Endothelial cell (in vitro differentiated cells): ENCODE measurements at regions not wholly inside any gene's neighbourhood (a gene's known extent, or its start where the extent isn't known, plus 50 kb on each side); places are given as distances from the start of the nearest gene placed in this dataset.
"Not testable (repeated sequence)": the region's sequence is repeated elsewhere in the genome, so short reads cannot be mapped to it uniquely, and the experiment has no call there.

ENCODE experiments used
- DNase-seq: peaks from one replicate; pipeline ENCODE4 v3.0.0; 2021; ENCODE audit warnings: low spot score
- H3K27ac Mint-ChIP-seq: one replicate; pipeline ENCODE4 v1.8.0; 2021; ENCODE audit warnings: mixed read lengths, inconsistent platforms; ENCODE audit not compliant: unreplicated experiment
- H3K27me3 Mint-ChIP-seq: one replicate; pipeline ENCODE4 v1.8.0; 2021; ENCODE audit warnings: mild to moderate bottlenecking, moderate library complexity, mixed read lengths, inconsistent platforms; ENCODE audit not compliant: unreplicated experiment
- H3K36me3 Mint-ChIP-seq: one replicate; pipeline ENCODE4 v1.8.0; 2021; ENCODE audit warnings: mild to moderate bottlenecking, low read depth, mixed read lengths, inconsistent platforms; ENCODE audit not compliant: unreplicated experiment
- H3K4me1 Mint-ChIP-seq: one replicate; pipeline ENCODE4 v1.8.0; 2021; ENCODE audit warnings: mild to moderate bottlenecking, mixed read lengths, inconsistent platforms; ENCODE audit not compliant: unreplicated experiment
- H3K4me3 Mint-ChIP-seq: one replicate; pipeline ENCODE4 v1.8.0; 2021; ENCODE audit warnings: mild to moderate bottlenecking, mixed read lengths, inconsistent platforms; ENCODE audit not compliant: unreplicated experiment
- H3K9me3 Mint-ChIP-seq: one replicate; pipeline ENCODE4 v1.8.0; 2021; ENCODE audit warnings: mixed read lengths, inconsistent platforms; ENCODE audit not compliant: unreplicated experiment
- TF ChIP-seq, protein P1 (sequence below): fragments of 200-600 bp; sonication (generic); IDR thresholded peaks from one replicate; pipeline ENCODE4 v1.5.0; 2021; ENCODE audit warnings: antibody characterized with exemption; ENCODE audit not compliant: unreplicated experiment

DNA sequence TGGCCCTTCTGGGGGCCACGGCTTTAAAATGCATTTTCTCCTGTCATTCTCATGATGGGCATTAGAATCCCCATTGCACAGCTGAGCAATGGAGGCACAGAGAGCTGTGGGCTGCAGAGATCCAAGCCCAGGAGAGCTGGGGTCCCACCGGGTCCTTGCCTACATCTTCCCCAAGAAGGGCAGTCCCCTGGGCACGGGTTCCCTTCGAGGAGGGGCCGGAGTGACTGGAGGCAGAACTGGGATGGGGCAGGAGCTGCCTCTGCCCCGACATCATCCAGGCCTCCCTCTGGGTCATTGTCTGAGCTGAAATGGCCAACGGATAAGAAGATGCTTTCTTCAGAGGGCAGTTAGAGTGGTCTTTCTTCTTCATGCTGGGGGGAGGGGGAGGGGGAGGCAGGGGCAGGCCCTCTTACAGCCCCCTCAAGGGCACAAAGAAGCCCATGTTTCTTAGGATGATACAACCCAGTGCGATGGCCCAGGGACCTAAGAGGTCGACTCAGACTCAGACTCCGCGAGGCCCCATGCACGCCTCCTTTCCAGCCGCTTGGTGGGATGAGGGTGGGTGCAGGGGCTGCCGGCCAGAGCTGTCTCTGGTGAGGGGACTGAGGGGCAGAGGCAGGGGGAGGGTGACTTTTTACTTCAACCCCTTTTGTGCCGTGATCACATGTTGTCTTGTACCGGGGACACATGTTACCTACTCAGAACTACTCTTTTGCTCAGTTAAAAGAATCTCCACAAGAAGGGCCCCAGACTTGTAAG, 112.4 kb upstream of the IRX2 start:
- H3K36me3 Mint-ChIP-seq = peaks cover 4% of the 10 kb centered on the region
- H3K4me3 Mint-ChIP-seq = no peak overlapping the region
- H3K4me1 Mint-ChIP-seq = no peaks in the 10 kb centered on the region
- H3K27ac Mint-ChIP-seq = no peak overlapping the region
- H3K9me3 Mint-ChIP-seq = peaks cover 9% of the 10 kb centered on the region
- TF ChIP-seq, protein P1, sequence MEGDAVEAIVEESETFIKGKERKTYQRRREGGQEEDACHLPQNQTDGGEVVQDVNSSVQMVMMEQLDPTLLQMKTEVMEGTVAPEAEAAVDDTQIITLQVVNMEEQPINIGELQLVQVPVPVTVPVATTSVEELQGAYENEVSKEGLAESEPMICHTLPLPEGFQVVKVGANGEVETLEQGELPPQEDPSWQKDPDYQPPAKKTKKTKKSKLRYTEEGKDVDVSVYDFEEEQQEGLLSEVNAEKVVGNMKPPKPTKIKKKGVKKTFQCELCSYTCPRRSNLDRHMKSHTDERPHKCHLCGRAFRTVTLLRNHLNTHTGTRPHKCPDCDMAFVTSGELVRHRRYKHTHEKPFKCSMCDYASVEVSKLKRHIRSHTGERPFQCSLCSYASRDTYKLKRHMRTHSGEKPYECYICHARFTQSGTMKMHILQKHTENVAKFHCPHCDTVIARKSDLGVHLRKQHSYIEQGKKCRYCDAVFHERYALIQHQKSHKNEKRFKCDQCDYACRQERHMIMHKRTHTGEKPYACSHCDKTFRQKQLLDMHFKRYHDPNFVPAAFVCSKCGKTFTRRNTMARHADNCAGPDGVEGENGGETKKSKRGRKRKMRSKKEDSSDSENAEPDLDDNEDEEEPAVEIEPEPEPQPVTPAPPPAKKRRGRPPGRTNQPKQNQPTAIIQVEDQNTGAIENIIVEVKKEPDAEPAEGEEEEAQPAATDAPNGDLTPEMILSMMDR = no peak
- H3K27me3 Mint-ChIP-seq = peaks cover 5% of the 10 kb centered on the region
- no peak for DNase-seq

DNA sequence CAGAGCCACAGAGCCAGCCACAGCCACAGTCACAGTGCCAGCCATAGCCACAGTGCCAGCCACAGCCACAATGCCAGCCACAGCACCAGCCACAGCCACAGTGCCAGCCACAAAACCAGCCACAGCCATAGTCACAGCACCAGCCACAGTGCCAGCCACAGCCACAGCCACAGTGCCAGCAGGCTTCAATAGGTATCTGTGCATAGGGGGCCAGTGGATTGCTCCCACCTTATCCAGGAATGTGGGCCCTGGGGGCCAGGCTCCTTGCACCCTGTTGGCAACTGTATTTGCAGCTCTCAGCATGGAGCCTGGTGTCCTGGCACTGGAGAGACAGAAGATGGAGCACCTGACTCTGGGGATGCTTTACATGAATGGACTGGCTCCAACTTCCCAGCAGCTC, 111.7 kb upstream of the IRX2 start:
- H3K36me3 Mint-ChIP-seq = peaks cover 4% of the 10 kb centered on the region
- no peak overlapping the region for H3K27ac Mint-ChIP-seq
- peaks cover 5% of the 10 kb centered on the region for H3K27me3 Mint-ChIP-seq
- H3K9me3 Mint-ChIP-seq = peaks cover 10% of the 10 kb centered on the region
- no peak overlapping the region for H3K4me3 Mint-ChIP-seq
- DNase-seq = no peak
- TF ChIP-seq, protein P1 = no peak
- H3K4me1 Mint-ChIP-seq = no peaks in the 10 kb centered on the region

- H3K27me3 Mint-ChIP-seq, H3K27ac Mint-ChIP-seq, H3K36me3 Mint-ChIP-seq, H3K9me3 Mint-ChIP-seq, H3K4me1 Mint-ChIP-seq, H3K4me3 Mint-ChIP-seq, DNase-seq: not testable (repeated sequence)
These were observed 110.7 kb upstream of the IRX2 start for GRCh38 chr5:2862176-2862575.

GRCh38 chr5:2861605-2862004, 110.1 kb upstream of the IRX2 start:
- H3K9me3 Mint-ChIP-seq = peaks cover 5% of the 10 kb centered on the region
- TF ChIP-seq, protein P1 = no peak
- DNase-seq = no peak
- H3K36me3 Mint-ChIP-seq = peaks cover 4% of the 10 kb centered on the region
- no peaks in the 10 kb centered on the region for H3K4me1 Mint-ChIP-seq
- H3K27ac Mint-ChIP-seq = no peak overlapping the region
- no peak overlapping the region for H3K4me3 Mint-ChIP-seq
- H3K27me3 Mint-ChIP-seq = peaks cover 5% of the 10 kb centered on the region

- Mint-ChIP-seq H3K27ac (no peak overlapping the region), H3K4me3 (no peak overlapping the region), H3K36me3 (peaks cover 4% of the 10 kb centered on the region), H3K27me3 (peaks cover 3% of the 10 kb centered on the region), H3K9me3 (peaks cover 8% of the 10 kb centered on the region), H3K4me1 (no peaks in the 10 kb centered on the region)
- no peak for DNase-seq
- TF ChIP-seq, protein P1 = no peak
These were observed 108.6 kb upstream of the IRX2 start for GRCh38 chr5:2860101-2860500.
